ENCODE measurements at regions not wholly inside any gene's neighbourhood (a gene's known extent, or its start where the extent isn't known, plus 50 kb on each side); places are given as distances from the start of the nearest gene placed in this dataset.

GRCh38 chr12:90628213-90628612, 326.8 kb downstream of the CCER1 start:
- Histone ChIP-seq H3K4me1 (no peaks in the 10 kb centered on the region), H3K27me3 (replicated peaks in 1 of 7) (no peaks in the 10 kb centered on the region), H3K36me3 (no peaks in the 10 kb centered on the region), H3K9me3 (peaks cover 0 to 8% (median 4%) of the 10 kb centered on the region in 8 donors), H3K4me3 (no peak overlapping the region), H3K27ac (no peak overlapping the region)
- TF ChIP-seq POLR2AphosphoS5 (IDR thresholded peaks at IDR 0.05) (no peak), CTCF (IDR thresholded peaks at IDR 0.05 in 8 of 11, conservative IDR thresholded peaks at IDR 0.05 in 3 of 11) (no peak), POLR2A (IDR thresholded peaks at IDR 0.05) (no peak)
- intact Hi-C loops (cut with DNase I; ENCODE audit: low total_unique reads) = no loop called here
- WGBS, 5 donors = 27 to 53% (median 39%) methylated on average over 1 of the region's 1 CpG
- DNase-seq = no peak

DNA sequence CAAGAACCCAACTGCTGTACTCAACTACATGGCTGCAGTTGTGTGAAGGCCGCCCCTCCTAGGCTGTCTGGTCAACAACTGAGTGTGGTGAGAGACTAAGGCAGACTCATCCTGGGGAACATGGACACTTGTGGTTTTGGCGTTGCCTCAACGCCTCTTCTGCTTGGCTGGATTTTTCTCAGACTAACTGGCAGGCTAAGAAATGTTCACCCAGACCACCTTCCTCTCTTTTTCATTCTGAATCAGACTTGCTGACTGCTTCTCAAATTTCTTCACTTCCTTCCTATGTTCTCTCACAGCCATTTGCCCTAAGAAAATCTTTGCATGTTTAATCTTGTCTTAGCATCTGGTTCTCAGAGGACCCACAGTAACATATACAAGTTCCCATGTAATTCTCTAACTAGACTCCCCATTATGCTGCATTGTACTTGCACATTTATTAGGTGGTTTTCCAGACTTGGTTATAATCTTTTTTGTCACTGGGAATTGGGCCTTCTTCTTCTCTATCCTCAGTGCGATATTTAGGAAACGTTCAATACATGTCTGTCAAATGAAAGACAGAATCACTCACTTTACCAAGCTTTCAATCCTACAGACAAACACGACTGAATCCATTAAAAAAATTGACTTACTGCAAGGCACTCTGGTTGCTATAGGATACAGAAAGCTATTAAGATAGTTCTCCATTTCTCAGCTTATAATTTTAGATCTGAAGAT, 327.6 kb downstream of the CCER1 start:
- WGBS, 5 donors = 70 to 80% (median 76%) methylated on average over 6 of the region's 6 CpGs
- intact Hi-C loops (cut with DNase I; ENCODE audit: low total_unique reads) = no loop called here
- H3K9me3 ChIP-seq = no peaks in the 10 kb centered on the region

DNA sequence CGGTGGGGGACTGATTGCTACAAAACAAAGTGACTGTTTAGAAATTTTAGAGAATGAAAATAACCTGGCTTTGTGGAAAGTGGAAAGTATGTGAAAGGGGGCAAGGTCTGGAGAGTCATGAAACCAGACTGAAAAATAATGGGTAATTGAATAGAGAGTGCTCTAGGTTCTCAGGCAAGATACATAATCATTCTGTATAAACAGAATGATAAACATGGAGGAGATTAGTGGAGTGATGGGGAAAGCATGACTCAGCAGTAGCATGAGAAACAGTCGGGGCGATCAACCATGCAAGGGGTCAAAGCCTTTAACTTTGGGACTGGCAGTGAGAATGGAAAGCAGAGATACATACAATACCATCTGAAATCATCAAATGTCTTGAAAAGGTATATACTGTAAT, 332.5 kb downstream of the CCER1 start:
- intact Hi-C loops (cut with DNase I; ENCODE audit: low total_unique reads) = no loop called here
- DNase-seq = no peak
- TF ChIP-seq CTCF (IDR thresholded peaks at IDR 0.05 in 8 of 11, conservative IDR thresholded peaks at IDR 0.05 in 3 of 11) (no peak), POLR2AphosphoS5 (IDR thresholded peaks at IDR 0.05) (no peak), POLR2A (IDR thresholded peaks at IDR 0.05) (no peak)
- Histone ChIP-seq H3K4me3 (no peak overlapping the region), H3K27ac (no peak overlapping the region), H3K27me3 (replicated peaks in 1 of 7) (no peaks in the 10 kb centered on the region), H3K4me1 (no peaks in the 10 kb centered on the region), H3K9me3 (no peaks in the 10 kb centered on the region), H3K36me3 (no peaks in the 10 kb centered on the region)
- WGBS, 5 donors = 79 to 93% (median 83%) methylated on average over 3 of the region's 3 CpGs

More for the DNA sequence above, 327.6 kb downstream of the CCER1 start:
- no peaks in the 10 kb centered on the region for H3K4me1 ChIP-seq
- H3K27me3 ChIP-seq (replicated peaks in 1 of 7) = no peaks in the 10 kb centered on the region
- no peaks in the 10 kb centered on the region for H3K36me3 ChIP-seq
- H3K27ac ChIP-seq = no peak overlapping the region
- no peak overlapping the region for H3K4me3 ChIP-seq
- TF ChIP-seq POLR2AphosphoS5 (IDR thresholded peaks at IDR 0.05) (no peak), POLR2A (IDR thresholded peaks at IDR 0.05) (no peak), CTCF (IDR thresholded peaks at IDR 0.05 in 8 of 11, conservative IDR thresholded peaks at IDR 0.05 in 3 of 11) (no peak)
- peak; percentile 35 for DNase-seq

DNA sequence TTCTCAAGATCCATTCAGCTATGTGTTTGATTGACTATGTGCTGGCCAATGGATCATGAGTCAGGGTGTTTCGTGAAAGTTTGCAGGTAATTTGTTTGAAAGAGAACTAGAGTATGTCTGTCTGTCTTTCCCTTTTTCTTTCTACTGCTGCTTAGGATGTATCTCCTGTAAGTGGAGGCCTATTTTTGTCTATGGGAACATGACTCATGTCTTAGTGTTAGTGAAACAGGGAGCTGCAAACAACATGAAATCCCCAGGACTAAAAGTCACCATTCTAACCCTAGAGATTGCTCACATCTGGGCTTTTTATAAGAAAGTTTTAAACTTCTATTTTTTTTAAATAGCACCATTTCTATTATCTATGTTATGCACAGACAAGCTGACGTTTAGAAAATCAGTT, 333.0 kb downstream of the CCER1 start:
- TF ChIP-seq CTCF (IDR thresholded peaks at IDR 0.05 in 8 of 11, conservative IDR thresholded peaks at IDR 0.05 in 3 of 11) = no peak
- TF ChIP-seq POLR2A (IDR thresholded peaks at IDR 0.05) = no peak
- no peak for TF ChIP-seq POLR2AphosphoS5 (IDR thresholded peaks at IDR 0.05)
- H3K4me3 ChIP-seq = no peak overlapping the region
- H3K9me3 ChIP-seq = no peaks in the 10 kb centered on the region
- DNase-seq = no peak
- intact Hi-C loops (cut with DNase I; ENCODE audit: low total_unique reads) = no loop called here
- H3K36me3 ChIP-seq = no peaks in the 10 kb centered on the region
- H3K4me1 ChIP-seq = no peaks in the 10 kb centered on the region
- H3K27me3 ChIP-seq (replicated peaks in 1 of 7) = no peaks in the 10 kb centered on the region
- no peak overlapping the region for H3K27ac ChIP-seq
- WGBS, 5 donors = 63 to 87% (median 75%) methylated on average over 2 of the region's 2 CpGs

Data from spleen (tissue), 11 donors.